ENCODE measurements at regions not wholly inside any gene's neighbourhood (a gene's known extent, or its start where the extent isn't known, plus 50 kb on each side); places are given as distances from the start of the nearest gene placed in this dataset.

- TF ChIP-seq CTCF (conservative IDR thresholded peaks at IDR 0.05; ENCODE audit: control insufficient read depth, insufficient read depth, low read depth, low read length), result no peak
Measured at GRCh38 chr1:11397151-11397901, 81.6 kb upstream of the DISP3 start.

DNA sequence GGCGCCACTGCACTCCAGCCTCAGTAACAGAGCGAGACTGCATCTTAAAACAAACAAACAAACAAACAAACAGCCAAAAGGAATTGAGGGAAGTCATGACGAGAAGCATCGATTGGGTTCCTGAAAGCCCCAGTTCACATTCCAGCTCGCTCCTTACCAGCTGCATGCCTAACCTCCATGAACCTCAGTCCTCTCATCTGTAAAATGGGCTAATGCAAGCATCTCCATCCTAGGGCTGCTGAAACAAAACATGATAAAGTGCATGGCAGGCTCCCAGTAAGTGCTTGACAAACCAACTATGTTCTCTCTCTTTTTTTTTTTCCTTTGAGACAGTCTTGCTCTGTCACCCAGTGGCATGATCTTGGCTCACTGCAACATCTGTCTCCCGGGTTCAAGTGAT is 79.7 kb upstream of the DISP3 start:
- no peak for DNase-seq (ENCODE audit: low read depth)
- TF ChIP-seq CTCF (conservative IDR thresholded peaks at IDR 0.05; ENCODE audit: control insufficient read depth, insufficient read depth, low read depth, low read length), result no peak

More at GRCh38 chr1:11397151-11397901, 81.6 kb upstream of the DISP3 start:
- no peak overlapping the region for H3K4me3 ChIP-seq (ENCODE audit: control insufficient read depth, low read depth, low read length)
- DNase-seq (ENCODE audit: low read depth), result no peak

GRCh38 chr1:11400155-11400554 is 78.8 kb upstream of the DISP3 start:
- no peak for TF ChIP-seq CTCF (conservative IDR thresholded peaks at IDR 0.05; ENCODE audit: control insufficient read depth, insufficient read depth, low read depth, low read length)
- no peak overlapping the region for H3K4me3 ChIP-seq (ENCODE audit: control insufficient read depth, low read depth, low read length)
- no peak for DNase-seq (ENCODE audit: low read depth)

More for the DNA sequence above, 79.7 kb upstream of the DISP3 start:
- no peak overlapping the region for H3K4me3 ChIP-seq (ENCODE audit: control insufficient read depth, low read depth, low read length)

DNA sequence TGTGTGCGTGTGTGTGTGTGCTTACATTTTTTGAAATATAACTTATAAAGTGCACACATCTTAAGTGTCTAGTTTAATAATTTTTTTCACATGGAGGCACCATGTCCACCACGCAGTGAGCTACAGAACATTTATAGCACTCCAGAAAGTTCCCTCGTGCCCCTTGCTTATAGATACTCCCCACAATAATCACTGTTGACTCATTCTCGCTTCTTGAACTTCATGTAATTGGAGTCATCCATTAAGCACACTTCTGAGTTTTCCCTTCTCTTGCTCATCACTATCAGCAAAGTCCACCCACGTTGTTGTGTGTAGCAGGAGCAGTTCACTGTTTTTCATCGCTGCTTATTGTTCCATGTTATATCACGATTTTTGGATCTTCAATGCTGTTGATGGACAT is 78.4 kb upstream of the DISP3 start:
- TF ChIP-seq CTCF (conservative IDR thresholded peaks at IDR 0.05; ENCODE audit: control insufficient read depth, insufficient read depth, low read depth, low read length), result no peak
- DNase-seq (ENCODE audit: low read depth), result no peak
- no peak overlapping the region for H3K4me3 ChIP-seq (ENCODE audit: control insufficient read depth, low read depth, low read length)

DNA sequence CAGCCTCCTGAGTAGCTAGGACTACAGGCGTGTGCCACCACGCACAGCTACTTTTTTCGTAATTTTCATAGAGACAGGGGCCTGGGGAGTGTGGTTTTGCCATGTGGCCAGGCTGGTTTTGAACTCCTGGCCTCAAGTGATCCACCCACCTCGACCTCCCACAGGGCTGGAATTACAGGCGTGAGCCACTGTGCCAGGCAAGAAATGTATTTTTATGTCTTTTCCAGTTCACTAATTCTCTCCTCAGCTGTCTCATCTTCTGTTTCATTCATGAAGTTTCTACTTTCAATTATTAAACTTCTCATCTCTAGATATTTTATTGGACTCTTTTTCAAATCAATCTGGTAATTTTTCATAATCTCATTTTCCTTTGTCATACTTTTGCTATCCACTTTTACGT is 72.1 kb upstream of the DISP3 start:
- no peak for TF ChIP-seq CTCF (conservative IDR thresholded peaks at IDR 0.05; ENCODE audit: control insufficient read depth, insufficient read depth, low read depth, low read length)
- H3K4me3 ChIP-seq (ENCODE audit: control insufficient read depth, low read depth, low read length), result no peak overlapping the region
- DNase-seq (ENCODE audit: low read depth), result no peak

GRCh38 chr1:11407301-11407994 is 71.5 kb upstream of the DISP3 start:
- H3K4me3 ChIP-seq (ENCODE audit: control insufficient read depth, low read depth, low read length), result no peak overlapping the region
- TF ChIP-seq CTCF (conservative IDR thresholded peaks at IDR 0.05; ENCODE audit: control insufficient read depth, insufficient read depth, low read depth, low read length), result no peak
- DNase-seq (ENCODE audit: low read depth), result no peak
